Lung (tissue), 11 donors: ENCODE measurements at regions not wholly inside any gene's neighbourhood (a gene's known extent, or its start where the extent isn't known, plus 50 kb on each side); places are given as distances from the start of the nearest gene placed in this dataset.

Source experiments
- ATAC-seq: fragments of 200-7000 bp; cut with Tn5 transposase; one replicate; pipeline ENCODE4 v1.9.1; 2020; ENCODE audit warnings: moderate number of reproducible peaks; ENCODE audit not compliant: insufficient read depth, low FRiP score
- DNase-seq, 3 donors: peaks; one replicate each; pipeline ENCODE4 v3.0.0-alpha.2; 2013 to 2017
- H3K27ac ChIP-seq, 2 donors: one replicate each; pipeline ENCODE4 v1.5.1; 2013; ENCODE audit warnings: mild to moderate bottlenecking in 2 of 2, moderate library complexity in 2 of 2, control low read depth in 1 of 2, inconsistent platforms in 1 of 2, low read depth in 1 of 2, low read length in 1 of 2
- H3K27me3 ChIP-seq, 3 donors: one replicate each; pipeline ENCODE4 v1.5.1; 2013; ENCODE audit warnings: low read length in 2 of 3; ENCODE audit not compliant: control insufficient read depth in 3 of 3, insufficient read depth in 3 of 3
- H3K36me3 ChIP-seq, 4 donors: one replicate each; pipeline ENCODE4 v1.5.1; 2013; ENCODE audit warnings: low read length in 4 of 4, mild to moderate bottlenecking in 1 of 4, moderate library complexity in 1 of 4; ENCODE audit not compliant: control insufficient read depth in 4 of 4, insufficient read depth in 4 of 4
- H3K4me1 ChIP-seq, 5 donors: one replicate each; pipeline ENCODE4 v1.5.1; 2013; ENCODE audit warnings: low read length in 5 of 5, mild to moderate bottlenecking in 2 of 5, moderate library complexity in 1 of 5; ENCODE audit not compliant: control insufficient read depth in 5 of 5, insufficient read depth in 5 of 5
- H3K4me3 ChIP-seq: one replicate; pipeline ENCODE4 v1.5.1; 2013; ENCODE audit warnings: mild to moderate bottlenecking, control low read depth, moderate library complexity
- H3K9ac ChIP-seq, 2 donors: one replicate each; pipeline ENCODE4 v1.5.1; 2013; ENCODE audit warnings: low read length in 2 of 2, control low read depth in 1 of 2; ENCODE audit not compliant: insufficient read depth in 1 of 2
- H3K9me3 ChIP-seq, 4 donors: one replicate each; pipeline ENCODE4 v1.5.1; 2013; ENCODE audit warnings: low read length in 3 of 4, mild to moderate bottlenecking in 1 of 4, moderate library complexity in 1 of 4; ENCODE audit not compliant: control insufficient read depth in 4 of 4, insufficient read depth in 3 of 4
- CTCF ChIP-seq: IDR thresholded peaks from 2 replicates; pipeline ENCODE4 v1.5.1; 2012; ENCODE audit warnings: mild to moderate bottlenecking; ENCODE audit errors: control extremely low read depth, extremely low read depth
- WGBS, 2 donors: extraction: QIAGEN DNeasy Blood & Tissue Kit; methylation state at CpG; one replicate each; pipeline ENCODE4 v1.1.7; 2013; 5-methylcytosine and 5-hydroxymethylcytosine counted together
- donor health status: control.
- donor health status: control.
- donor health status: Bipolar disorder and iron deficiency.
- donor health status: healthy.
- donor health status: DM: yes; HTN: yes; CAD: no.

- Histone ChIP-seq H3K27ac (no peak overlapping the region), H3K4me3 (no peak overlapping the region), H3K9ac (no peak overlapping the region), H3K4me1 (peaks cover 0 to 16% (median 0%) of the 10 kb centered on the region in 5 donors), H3K27me3 (no peaks in the 10 kb centered on the region), H3K36me3 (no peaks in the 10 kb centered on the region), H3K9me3 (no peaks in the 10 kb centered on the region)
- 84 to 85% methylated on average over 2 of the region's 2 CpGs for WGBS, 2 donors
- no peak for ATAC-seq
- DNase-seq, result no peak
- no peak for TF ChIP-seq CTCF
These were observed 97.1 kb downstream of the PLPPR4 start for GRCh38 chr1:99361406-99361805.

GRCh38 chr1:99363531-99363930, 99.2 kb downstream of the PLPPR4 start:
- Histone ChIP-seq H3K27ac (no peak overlapping the region), H3K9me3 (no peaks in the 10 kb centered on the region), H3K36me3 (no peaks in the 10 kb centered on the region), H3K4me1 (peaks cover 0 to 18% (median 0%) of the 10 kb centered on the region in 5 donors), H3K9ac (no peak overlapping the region), H3K27me3 (no peaks in the 10 kb centered on the region), H3K4me3 (no peak overlapping the region)
- no peak for TF ChIP-seq CTCF
- DNase-seq (no peak), ATAC-seq (no peak)
- 53 to 61% methylated on average over 2 of the region's 2 CpGs for WGBS, 2 donors

GRCh38 chr1:99365141-99365540, 100.8 kb downstream of the PLPPR4 start:
- peak; percentile 59 to 93 (median 91) for DNase-seq
- Histone ChIP-seq H3K9me3 (no peaks in the 10 kb centered on the region), H3K4me1 (peaks cover 0 to 18% (median 0%) of the 10 kb centered on the region in 5 donors), H3K9ac (no peak overlapping the region), H3K27me3 (no peaks in the 10 kb centered on the region), H3K27ac (no peak overlapping the region), H3K36me3 (no peaks in the 10 kb centered on the region), H3K4me3 (no peak overlapping the region)
- ATAC-seq, result no peak
- 59 to 70% methylated on average over 6 of the region's 6 CpGs for WGBS, 2 donors
- no peak for TF ChIP-seq CTCF

- no peak overlapping the region for H3K27ac ChIP-seq
- 53 to 66% methylated on average over 1 of the region's 1 CpG for WGBS, 2 donors
- TF ChIP-seq CTCF, result no peak
These were observed 101.3 kb downstream of the PLPPR4 start for GRCh38 chr1:99365545-99365944.

More at GRCh38 chr1:99365545-99365944, 101.3 kb downstream of the PLPPR4 start:
- DNase-seq (no peak), ATAC-seq (no peak)
- Histone ChIP-seq H3K4me3 (no peak overlapping the region), H3K9ac (no peak overlapping the region), H3K27me3 (no peaks in the 10 kb centered on the region), H3K9me3 (no peaks in the 10 kb centered on the region), H3K36me3 (no peaks in the 10 kb centered on the region), H3K4me1 (peaks cover 0 to 18% (median 0%) of the 10 kb centered on the region in 5 donors)
